GM10266 (cell line): ENCODE measurements at regions not wholly inside any gene's neighbourhood (a gene's known extent, or its start where the extent isn't known, plus 50 kb on each side); places are given as distances from the start of the nearest gene placed in this dataset.
"Not testable (repeated sequence)": the region's sequence is repeated elsewhere in the genome, so short reads cannot be mapped to it uniquely, and the experiment has no call there.

ENCODE experiments used
- DNase-seq: peaks from one replicate; pipeline ENCODE4 v3.0.0; 2012; ENCODE audit errors: extremely low spot score
- TF ChIP-seq, protein P1 (sequence below): IDR thresholded peaks from 2 replicates; pipeline ENCODE4 v1.5.1; 2012; ENCODE audit warnings: mild to moderate bottlenecking, low read depth; ENCODE audit not compliant: control insufficient read depth, insufficient read depth; ENCODE audit errors: missing control alignments

DNA sequence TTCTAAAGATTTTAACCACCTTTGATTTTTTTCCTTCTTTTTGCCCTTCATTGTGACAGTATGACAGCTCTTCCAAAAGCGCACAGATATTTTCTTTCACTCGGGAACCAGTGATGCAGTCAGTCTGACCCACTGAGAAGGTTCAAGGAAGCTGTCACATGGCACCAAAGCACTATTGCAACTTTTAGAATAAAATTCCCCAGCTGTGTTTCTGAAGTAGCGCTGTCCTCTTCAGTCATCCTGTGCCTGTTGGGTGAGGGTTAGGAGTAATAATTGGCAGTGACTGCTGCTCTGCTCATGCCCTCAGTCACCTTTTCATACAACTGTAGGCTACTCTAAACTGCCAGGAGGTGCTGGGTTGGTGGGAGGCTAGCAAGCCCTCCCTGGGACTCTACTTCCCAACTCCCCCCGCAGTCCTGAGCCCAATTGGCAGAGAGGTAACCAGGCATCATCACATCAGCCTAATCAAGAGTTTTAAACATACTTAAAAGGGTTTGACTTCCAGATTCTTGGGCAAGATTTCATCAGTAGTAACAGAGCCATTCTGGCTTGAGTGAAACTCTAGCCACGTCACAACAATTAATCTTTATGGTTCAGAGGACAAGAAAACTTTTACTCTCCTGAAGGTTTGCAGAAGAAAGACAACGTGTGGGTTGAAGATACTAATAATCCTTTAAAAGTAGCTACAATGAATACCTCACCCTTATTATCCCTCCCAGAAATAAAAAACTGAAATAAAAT lies 473.3 kb downstream of the FBXO15 start:
- no peak for DNase-seq
- TF ChIP-seq, protein P1, sequence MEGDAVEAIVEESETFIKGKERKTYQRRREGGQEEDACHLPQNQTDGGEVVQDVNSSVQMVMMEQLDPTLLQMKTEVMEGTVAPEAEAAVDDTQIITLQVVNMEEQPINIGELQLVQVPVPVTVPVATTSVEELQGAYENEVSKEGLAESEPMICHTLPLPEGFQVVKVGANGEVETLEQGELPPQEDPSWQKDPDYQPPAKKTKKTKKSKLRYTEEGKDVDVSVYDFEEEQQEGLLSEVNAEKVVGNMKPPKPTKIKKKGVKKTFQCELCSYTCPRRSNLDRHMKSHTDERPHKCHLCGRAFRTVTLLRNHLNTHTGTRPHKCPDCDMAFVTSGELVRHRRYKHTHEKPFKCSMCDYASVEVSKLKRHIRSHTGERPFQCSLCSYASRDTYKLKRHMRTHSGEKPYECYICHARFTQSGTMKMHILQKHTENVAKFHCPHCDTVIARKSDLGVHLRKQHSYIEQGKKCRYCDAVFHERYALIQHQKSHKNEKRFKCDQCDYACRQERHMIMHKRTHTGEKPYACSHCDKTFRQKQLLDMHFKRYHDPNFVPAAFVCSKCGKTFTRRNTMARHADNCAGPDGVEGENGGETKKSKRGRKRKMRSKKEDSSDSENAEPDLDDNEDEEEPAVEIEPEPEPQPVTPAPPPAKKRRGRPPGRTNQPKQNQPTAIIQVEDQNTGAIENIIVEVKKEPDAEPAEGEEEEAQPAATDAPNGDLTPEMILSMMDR: no peak

DNA sequence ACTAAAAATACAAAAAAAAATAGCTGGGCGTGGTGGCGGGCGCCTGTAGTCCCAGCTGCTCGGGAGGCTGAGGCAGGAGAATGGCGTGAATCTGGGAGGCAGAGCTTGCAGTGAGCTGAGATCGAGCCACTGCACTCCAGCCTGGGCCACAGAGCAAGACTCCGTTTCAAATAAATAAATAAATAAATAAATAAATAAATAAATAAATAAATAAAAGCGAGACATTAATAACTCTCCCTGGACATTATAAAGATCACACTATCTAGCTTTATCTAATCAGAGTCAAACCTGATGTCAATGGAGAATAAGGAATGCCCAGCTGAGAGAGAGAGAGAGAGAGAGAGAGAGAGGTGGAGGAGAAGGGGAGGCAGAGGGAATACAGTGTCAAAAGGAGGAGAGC lies 476.2 kb downstream of the FBXO15 start:
- not testable (repeated sequence) for DNase-seq

DNA sequence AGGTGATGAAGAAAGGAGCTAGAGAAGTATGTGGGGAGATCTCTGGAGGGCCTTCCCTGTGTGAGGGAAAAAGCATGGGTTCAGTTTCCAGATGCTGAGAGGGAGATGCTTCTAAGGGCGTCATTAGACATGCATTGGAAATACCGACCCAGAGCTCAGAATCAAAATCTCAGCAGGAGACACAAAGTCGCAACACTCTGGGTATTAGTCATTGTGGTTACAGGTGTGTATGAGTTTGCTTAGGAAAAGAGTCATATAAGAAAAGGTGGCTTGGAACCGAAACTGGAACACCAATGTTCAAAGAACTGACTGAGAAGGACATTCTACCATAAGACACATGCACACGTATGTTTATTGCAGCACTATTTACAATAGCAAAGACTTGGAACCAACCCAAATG lies 477.1 kb downstream of the FBXO15 start:
- DNase-seq: no peak
- TF ChIP-seq, protein P1: no peak

DNA sequence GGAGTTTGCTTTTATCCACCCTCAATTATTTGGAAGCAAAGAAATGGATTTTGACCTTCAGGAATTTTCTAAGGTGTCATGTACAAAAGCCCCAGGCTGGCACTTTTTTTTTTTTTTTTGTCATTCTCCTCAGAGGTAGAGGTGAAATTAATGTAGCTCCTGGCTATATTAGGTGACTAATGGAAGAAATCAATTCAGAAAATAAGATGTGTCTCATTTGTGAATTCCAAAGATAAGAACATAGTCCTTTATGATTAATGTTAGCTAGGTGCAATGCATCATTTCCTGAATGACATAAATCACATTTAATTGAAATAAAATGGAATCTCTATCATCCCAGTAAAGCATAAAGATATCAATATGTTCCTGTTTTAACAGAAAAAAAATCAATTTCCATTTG lies 477.6 kb downstream of the FBXO15 start:
- TF ChIP-seq, protein P1: no peak
- DNase-seq: no peak

DNA sequence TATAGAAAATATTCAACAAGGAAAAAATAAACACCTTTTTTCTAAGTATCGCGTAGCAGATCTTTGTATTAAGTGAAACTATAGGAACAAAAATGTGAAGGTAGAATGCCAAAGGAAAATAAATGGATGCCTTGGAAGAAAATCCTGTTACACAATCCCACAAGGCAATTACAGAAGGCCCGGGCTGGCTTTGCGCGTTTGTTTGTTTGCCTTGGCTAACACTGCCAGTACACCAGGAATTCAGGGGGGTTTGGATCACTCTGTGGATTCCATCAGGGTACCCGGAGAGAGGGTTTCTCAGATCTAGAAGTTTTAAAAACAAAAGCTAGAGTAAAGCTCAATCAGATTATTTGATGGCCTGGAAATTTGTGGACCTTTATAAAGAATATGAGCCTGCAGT lies 478.3 kb downstream of the FBXO15 start:
- TF ChIP-seq, protein P1: no peak
- no peak for DNase-seq

DNA sequence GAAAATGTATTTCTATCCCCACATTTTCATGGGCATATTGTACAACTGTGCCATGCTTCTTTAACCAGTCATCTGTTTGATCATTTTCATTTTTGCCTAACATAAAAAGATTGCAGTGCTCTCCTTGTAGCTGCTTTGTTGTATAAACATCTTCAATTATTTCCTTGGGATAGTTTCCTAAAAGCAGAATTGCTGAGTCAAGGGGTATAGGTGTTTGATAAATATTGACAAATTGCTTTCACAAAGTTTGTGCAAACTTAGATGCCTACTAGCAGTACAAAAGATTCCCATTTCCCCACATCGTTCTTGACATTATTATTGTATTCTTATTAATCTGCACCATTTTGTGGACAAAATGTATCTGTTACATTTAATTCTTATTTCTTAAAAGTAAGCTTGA lies 479.6 kb downstream of the FBXO15 start:
- DNase-seq: no peak
- TF ChIP-seq, protein P1: no peak

DNA sequence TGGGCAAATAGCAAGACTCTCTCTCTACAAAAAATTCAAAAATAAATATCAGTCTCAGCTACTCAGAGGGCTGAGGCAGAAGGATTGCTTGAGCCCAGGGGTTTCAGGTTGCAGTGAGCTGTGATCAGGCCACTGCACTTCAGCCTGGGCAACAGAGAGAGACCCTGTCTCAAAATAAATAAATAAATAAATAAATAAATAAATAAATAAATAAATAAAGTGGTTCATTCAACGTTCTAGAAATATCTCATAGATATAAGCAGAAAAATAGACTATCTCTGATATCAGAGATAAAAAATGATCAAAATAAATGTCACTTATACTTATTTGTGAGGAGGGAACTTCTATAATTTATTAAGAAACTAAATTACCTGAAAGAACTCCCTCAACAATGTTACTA lies 480.9 kb downstream of the FBXO15 start:
- TF ChIP-seq, protein P1: no peak
- no peak for DNase-seq

DNA sequence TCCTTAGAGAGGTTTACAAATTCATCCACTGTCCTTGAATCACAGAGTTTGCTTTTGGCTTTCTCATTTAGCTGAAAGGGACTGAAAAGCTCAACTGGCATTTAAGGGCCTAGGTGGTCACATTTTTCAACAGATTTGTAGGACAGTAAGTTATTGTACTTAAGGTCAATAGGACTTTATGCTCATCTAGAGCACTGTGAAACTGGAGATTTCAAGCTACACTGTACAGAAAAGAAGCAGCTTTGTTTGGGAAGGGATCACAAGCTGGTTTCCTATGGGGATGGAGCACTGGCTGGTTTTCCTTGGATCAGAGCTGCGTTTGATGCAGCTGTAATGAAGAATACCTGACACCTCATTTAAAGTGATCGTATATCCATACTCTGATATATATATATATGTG lies 482.7 kb downstream of the FBXO15 start:
- no peak for DNase-seq
- TF ChIP-seq, protein P1: no peak
